ENCODE measurements at regions not wholly inside any gene's neighbourhood (a gene's known extent, or its start where the extent isn't known, plus 50 kb on each side); places are given as distances from the start of the nearest gene placed in this dataset.

- Histone ChIP-seq H3K9me3 (replicated peaks; ENCODE audit: control insufficient read depth, insufficient read depth, low read depth, low read length) (no peaks in the 10 kb centered on the region), H3K4me3 (no peak overlapping the region), H3K27ac (ENCODE audit: extremely low read depth, low read depth, low read length) (no peak overlapping the region), H3K79me2 (ENCODE audit: control insufficient read depth, insufficient read depth, low read length) (no peaks in the 10 kb centered on the region), H2AFZ (ENCODE audit: low read depth, low read length) (no peak overlapping the region), H4K20me1 (replicated peaks; ENCODE audit: control insufficient read depth, insufficient read depth, low read length) (no peaks in the 10 kb centered on the region), H3K4me1 (replicated peaks in 1 of 2; ENCODE audit: control insufficient read depth in 2 of 2, insufficient read depth in 2 of 2, low read length in 2 of 2) (no peaks in the 10 kb centered on the region), H3K9me1 (ENCODE audit: control insufficient read depth, insufficient read depth, low read length) (no peaks in the 10 kb centered on the region), H3K27me3 (ENCODE audit: control insufficient read depth in 2 of 2, insufficient read depth in 2 of 2, low read length in 2 of 2) (no peaks in the 10 kb centered on the region), H3K9ac (ENCODE audit: insufficient read depth in 1 of 2, low read depth in 2 of 2, low read length in 2 of 2) (no peak overlapping the region), H3K4me2 (ENCODE audit: insufficient read depth, low read length) (no peak overlapping the region), H3K36me3 (ENCODE audit: control insufficient read depth, insufficient read depth, low read length) (no peaks in the 10 kb centered on the region)
- intact Hi-C loops (cut with micrococcal nuclease) (no loop called here), in situ Hi-C loops (cut with MboI) (no loop called here)
- BruUV-seq (replicated peaks), result no TSS peak
- ATAC-seq (no peak), FAIRE-seq (no peak), DNase-seq (ENCODE audit: extremely low read depth in 1 of 4, low spot score in 3 of 4) (no peak)
- TF ChIP-seq PHF20 (IDR thresholded peaks at IDR 0.05; ENCODE audit: partially characterized antibody) (no peak), HDAC6 (IDR thresholded peaks at IDR 0.05; ENCODE audit: low read depth, low read length) (no peak), MIER1 (IDR thresholded peaks at IDR 0.05; ENCODE audit: low read depth) (no peak)
- WGBS (ENCODE audit: insufficient coverage, low coverage, missing lambda C conversion rate), result 0% methylated on average over 1 of the region's 1 CpG
- POLR2A ChIA-PET, result no interaction called here
- CTCF ChIA-PET (ENCODE audit: low intra/inter-chr PET ratio), result no interaction called here
These were observed 116.2 kb upstream of the SLC38A4 start for GRCh38 chr12:46941981-46942380.

DNA sequence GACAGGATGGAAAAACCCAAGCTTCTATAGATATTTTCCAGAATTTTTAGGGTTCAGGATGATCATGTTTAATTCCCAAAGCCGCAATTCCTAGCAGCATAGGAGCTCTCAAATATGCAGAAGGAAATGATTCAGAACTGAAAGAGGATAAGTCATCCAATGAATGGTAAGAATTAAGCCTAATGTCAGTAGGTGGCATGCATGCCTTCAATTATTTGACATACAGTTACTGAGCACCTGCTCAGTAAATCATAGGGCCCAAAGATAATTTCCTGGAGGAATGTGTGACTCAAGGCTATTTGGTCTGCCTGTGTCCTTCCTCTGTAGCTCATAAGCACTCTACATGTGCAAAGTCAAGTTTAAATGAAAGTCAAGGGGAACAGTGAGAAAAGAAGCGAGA lies 116.8 kb upstream of the SLC38A4 start:
- DNase-seq (ENCODE audit: extremely low read depth in 1 of 4, low spot score in 3 of 4) (no peak), ATAC-seq (no peak), FAIRE-seq (no peak)
- Histone ChIP-seq H3K36me3 (ENCODE audit: control insufficient read depth, insufficient read depth, low read length) (no peaks in the 10 kb centered on the region), H3K27ac (ENCODE audit: extremely low read depth, low read depth, low read length) (no peak overlapping the region), H3K4me2 (ENCODE audit: insufficient read depth, low read length) (no peak overlapping the region), H3K9me1 (ENCODE audit: control insufficient read depth, insufficient read depth, low read length) (no peaks in the 10 kb centered on the region), H3K79me2 (ENCODE audit: control insufficient read depth, insufficient read depth, low read length) (no peaks in the 10 kb centered on the region), H3K27me3 (ENCODE audit: control insufficient read depth in 2 of 2, insufficient read depth in 2 of 2, low read length in 2 of 2) (no peaks in the 10 kb centered on the region), H3K9ac (ENCODE audit: insufficient read depth in 1 of 2, low read depth in 2 of 2, low read length in 2 of 2) (no peak overlapping the region), H3K4me3 (no peak overlapping the region), H4K20me1 (replicated peaks; ENCODE audit: control insufficient read depth, insufficient read depth, low read length) (no peaks in the 10 kb centered on the region), H2AFZ (ENCODE audit: low read depth, low read length) (no peak overlapping the region), H3K9me3 (replicated peaks; ENCODE audit: control insufficient read depth, insufficient read depth, low read depth, low read length) (no peaks in the 10 kb centered on the region), H3K4me1 (replicated peaks in 1 of 2; ENCODE audit: control insufficient read depth in 2 of 2, insufficient read depth in 2 of 2, low read length in 2 of 2) (no peaks in the 10 kb centered on the region)
- WGBS (ENCODE audit: insufficient coverage, low coverage, missing lambda C conversion rate), result 6% methylated on average over 2 of the region's 2 CpGs
- BruUV-seq (replicated peaks), result no TSS peak
- in situ Hi-C loops (cut with MboI) (no loop called here), intact Hi-C loops (cut with micrococcal nuclease) (no loop called here)
- ChIA-PET CTCF (ENCODE audit: low intra/inter-chr PET ratio) (no interaction called here), POLR2A (interaction anchor here (0.6 kb wide), 1 partner anchor 573 kb away, joined by 3 read pairs; no protein-coding TSS in a partner anchor)
- TF ChIP-seq CUX1 (CRISPR knock-in tag; IDR thresholded peaks at IDR 0.05) (no peak), TEAD1 (CRISPR knock-in tag; IDR thresholded peaks at IDR 0.05) (no peak), NFIC (IDR thresholded peaks at IDR 0.05) (no peak)
- TF ChIP-seq, protein P1, sequence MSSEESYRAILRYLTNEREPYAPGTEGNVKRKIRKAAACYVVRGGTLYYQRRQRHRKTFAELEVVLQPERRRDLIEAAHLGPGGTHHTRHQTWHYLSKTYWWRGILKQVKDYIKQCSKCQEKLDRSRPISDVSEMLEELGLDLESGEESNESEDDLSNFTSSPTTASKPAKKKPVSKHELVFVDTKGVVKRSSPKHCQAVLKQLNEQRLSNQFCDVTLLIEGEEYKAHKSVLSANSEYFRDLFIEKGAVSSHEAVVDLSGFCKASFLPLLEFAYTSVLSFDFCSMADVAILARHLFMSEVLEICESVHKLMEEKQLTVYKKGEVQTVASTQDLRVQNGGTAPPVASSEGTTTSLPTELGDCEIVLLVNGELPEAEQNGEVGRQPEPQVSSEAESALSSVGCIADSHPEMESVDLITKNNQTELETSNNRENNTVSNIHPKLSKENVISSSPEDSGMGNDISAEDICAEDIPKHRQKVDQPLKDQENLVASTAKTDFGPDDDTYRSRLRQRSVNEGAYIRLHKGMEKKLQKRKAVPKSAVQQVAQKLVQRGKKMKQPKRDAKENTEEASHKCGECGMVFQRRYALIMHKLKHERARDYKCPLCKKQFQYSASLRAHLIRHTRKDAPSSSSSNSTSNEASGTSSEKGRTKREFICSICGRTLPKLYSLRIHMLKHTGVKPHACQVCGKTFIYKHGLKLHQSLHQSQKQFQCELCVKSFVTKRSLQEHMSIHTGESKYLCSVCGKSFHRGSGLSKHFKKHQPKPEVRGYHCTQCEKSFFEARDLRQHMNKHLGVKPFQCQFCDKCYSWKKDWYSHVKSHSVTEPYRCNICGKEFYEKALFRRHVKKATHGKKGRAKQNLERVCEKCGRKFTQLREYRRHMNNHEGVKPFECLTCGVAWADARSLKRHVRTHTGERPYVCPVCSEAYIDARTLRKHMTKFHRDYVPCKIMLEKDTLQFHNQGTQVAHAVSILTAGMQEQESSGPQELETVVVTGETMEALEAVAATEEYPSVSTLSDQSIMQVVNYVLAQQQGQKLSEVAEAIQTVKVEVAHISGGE (CRISPR knock-in tag; IDR thresholded peaks at IDR 0.05), result no peak

Data from K562 (cell line).